Mononuclear cell (primary cell): ENCODE measurements at regions not wholly inside any gene's neighbourhood (a gene's known extent, or its start where the extent isn't known, plus 50 kb on each side); places are given as distances from the start of the nearest gene placed in this dataset.
"Not testable (repeated sequence)": the region's sequence is repeated elsewhere in the genome, so short reads cannot be mapped to it uniquely, and the experiment has no call there.

ENCODE experiments used
- H3K27me3 ChIP-seq: 2 replicates; pipeline ENCODE4 v1.6.0; 2011; ENCODE audit warnings: low read length, control low read depth; ENCODE audit not compliant: insufficient read depth
- H3K4me1 ChIP-seq: 2 replicates; pipeline ENCODE4 v1.5.1; 2011; ENCODE audit warnings: mild to moderate bottlenecking, low read length, control low read depth; ENCODE audit not compliant: insufficient read depth
- H3K4me3 ChIP-seq: 2 replicates; pipeline ENCODE4 v1.5.1; 2011; ENCODE audit warnings: mild to moderate bottlenecking, low read length, moderate library complexity
- H3K9me3 ChIP-seq: 2 replicates; pipeline ENCODE4 v1.5.1; 2011; ENCODE audit warnings: low read depth, mild to moderate bottlenecking, control low read depth, low read length

DNA sequence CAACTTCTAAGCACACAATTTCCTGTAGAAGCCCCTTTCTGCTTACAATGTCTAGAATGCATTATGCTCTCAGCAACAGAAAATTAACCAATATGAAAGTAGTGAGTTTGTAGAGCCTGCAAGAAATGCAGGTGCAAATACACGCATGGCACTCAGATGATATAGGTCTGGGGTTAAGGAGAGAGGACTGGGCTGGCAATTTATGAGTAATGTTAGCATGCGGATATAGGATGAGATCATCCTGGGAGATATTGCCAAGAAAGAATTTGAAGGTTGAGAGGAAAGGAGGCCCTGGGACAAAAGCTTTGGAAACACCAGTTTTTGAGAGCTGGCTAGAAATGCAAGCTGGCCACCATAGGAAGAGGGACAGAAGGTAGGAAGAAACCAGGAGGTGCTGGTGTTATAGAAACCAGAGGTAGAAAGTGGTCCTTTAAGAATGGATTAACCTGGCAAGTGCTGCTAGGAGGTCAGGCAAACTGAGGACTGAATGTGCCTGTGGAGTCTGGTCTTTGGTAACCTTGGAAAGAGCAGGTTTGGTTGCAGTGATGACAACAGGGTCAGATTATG, 183.2 kb upstream of the MYLIP start:
- no peak overlapping the region for H3K4me3 ChIP-seq
- H3K27me3 ChIP-seq, result no peaks in the 10 kb centered on the region
- no peaks in the 10 kb centered on the region for H3K4me1 ChIP-seq
- no peaks in the 10 kb centered on the region for H3K9me3 ChIP-seq

DNA sequence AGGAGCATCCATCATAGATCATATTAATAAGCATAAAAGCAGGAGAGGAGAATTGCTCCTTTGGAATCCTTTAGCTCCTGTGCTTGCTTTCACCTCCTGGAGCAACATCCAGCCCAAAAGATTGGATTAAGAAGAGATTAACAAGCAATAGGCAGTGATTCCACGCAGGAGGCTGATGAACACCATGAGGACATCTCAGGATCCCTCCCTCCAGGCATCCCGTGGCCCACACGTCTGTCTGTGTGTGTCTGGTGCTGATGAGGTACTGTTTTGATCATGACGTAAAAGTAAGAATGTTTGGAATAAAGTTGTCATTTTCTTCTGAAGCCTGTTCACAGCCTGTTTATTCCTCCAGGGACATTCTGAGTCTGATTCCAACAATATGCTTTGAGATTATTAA, 185.5 kb upstream of the MYLIP start:
- Histone ChIP-seq H3K4me3 (no peak overlapping the region), H3K9me3 (no peaks in the 10 kb centered on the region)

DNA sequence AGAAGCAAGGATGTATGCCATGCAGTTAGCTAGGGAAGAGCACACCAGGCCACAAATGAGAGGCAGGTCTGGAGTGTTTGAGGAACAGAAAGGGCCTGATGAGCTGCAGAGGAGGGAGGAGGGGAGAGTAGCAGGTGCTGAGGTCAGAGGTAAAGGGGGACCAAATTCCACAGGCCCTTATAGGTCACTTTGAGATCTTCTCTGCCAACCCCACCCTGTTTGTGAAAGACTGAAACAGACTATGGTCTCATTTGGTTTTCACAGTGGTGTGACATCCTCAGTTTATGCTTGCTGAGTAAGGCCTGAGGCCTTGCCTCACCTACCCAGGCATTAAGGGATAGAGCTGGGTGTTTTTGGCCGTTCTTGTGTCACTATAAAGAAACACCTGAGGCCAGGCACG, 187.7 kb upstream of the MYLIP start:
- H3K4me1 ChIP-seq, result peaks cover 8% of the 10 kb centered on the region
- H3K4me3 ChIP-seq, result no peak overlapping the region
- H3K9me3 ChIP-seq, result no peaks in the 10 kb centered on the region
- no peaks in the 10 kb centered on the region for H3K27me3 ChIP-seq

More for the DNA sequence above, 185.5 kb upstream of the MYLIP start:
- H3K27me3 ChIP-seq, result no peaks in the 10 kb centered on the region
- H3K4me1 ChIP-seq, result no peaks in the 10 kb centered on the region

GRCh38 chr6:15938107-15938506, 190.8 kb upstream of the MYLIP start:
- Histone ChIP-seq H3K4me1 (peaks cover 12% of the 10 kb centered on the region), H3K27me3 (no peaks in the 10 kb centered on the region), H3K4me3 (no peak overlapping the region), H3K9me3 (no peaks in the 10 kb centered on the region)

DNA sequence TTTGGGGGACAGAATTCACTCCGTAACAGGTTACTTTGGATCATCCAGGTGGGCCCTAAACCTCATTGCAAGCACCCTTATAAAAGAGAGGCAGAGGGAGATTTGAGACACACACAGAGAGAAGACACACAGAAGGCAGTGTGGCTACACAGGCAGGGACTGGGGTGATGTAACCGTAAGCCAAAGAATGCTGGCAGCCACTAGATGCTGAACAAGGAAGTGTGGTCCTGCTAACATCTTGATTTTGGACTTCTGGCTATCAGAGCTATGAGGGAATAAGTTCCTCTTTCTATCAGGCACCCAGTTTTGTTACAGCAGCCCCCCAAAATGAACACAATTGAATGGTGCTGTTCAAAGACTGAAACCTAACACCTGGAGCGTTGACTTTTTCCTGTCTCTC, 191.3 kb upstream of the MYLIP start:
- no peaks in the 10 kb centered on the region for H3K27me3 ChIP-seq
- no peak overlapping the region for H3K4me3 ChIP-seq
- H3K9me3 ChIP-seq, result no peaks in the 10 kb centered on the region
- peaks cover 12% of the 10 kb centered on the region for H3K4me1 ChIP-seq

DNA sequence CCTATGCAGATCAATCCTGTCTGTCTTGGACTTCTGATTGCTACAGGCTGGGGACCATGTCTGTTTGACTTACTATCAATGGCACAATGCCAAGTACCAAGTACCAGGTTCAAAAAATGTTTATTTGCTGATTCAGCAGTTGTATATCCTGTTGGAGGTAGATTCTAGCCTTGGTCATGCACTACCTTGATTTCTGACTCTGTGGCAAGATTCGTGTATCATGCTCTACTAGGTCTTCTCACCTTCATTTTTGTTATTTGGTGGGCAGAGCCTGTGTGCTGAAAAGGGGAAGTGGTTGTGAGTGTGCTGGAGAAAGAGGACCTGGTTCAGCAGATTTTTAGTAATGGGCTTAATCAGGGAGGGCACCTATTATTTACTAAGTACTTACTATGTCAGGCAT, 192.4 kb upstream of the MYLIP start:
- Histone ChIP-seq H3K4me1 (peaks cover 12% of the 10 kb centered on the region), H3K4me3 (no peak overlapping the region), H3K9me3 (no peaks in the 10 kb centered on the region), H3K27me3 (no peaks in the 10 kb centered on the region)

- no peaks in the 10 kb centered on the region for H3K27me3 ChIP-seq
- H3K9me3 ChIP-seq, result peaks cover 4% of the 10 kb centered on the region
- H3K4me1 ChIP-seq, result peaks cover 12% of the 10 kb centered on the region
- no peak overlapping the region for H3K4me3 ChIP-seq
Measured at GRCh38 chr6:15935661-15936060, 193.2 kb upstream of the MYLIP start.

DNA sequence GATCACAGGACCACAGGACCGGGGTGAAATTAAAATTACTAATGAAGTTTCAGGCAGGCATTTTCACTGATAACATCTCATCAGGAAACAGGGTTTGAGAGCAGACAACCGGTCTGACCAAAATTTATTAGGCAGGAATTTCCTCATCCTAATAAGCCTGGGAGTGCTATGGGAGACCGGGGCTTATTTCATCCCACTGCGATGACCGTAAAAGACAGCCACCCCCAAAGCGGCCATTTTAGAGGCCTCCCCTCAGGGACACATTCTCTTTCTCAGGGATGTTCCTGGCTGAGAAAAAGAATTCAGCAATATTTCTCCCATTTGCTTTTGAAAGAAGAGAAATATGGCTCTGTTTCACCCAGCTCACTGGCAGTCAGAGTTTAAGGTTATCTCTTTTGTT, 197.2 kb upstream of the MYLIP start:
- H3K4me1 ChIP-seq, result peaks cover 24% of the 10 kb centered on the region
- not testable (repeated sequence) for H3K27me3 ChIP-seq, H3K4me3 ChIP-seq, H3K9me3 ChIP-seq

- H3K4me3 ChIP-seq, result no peak overlapping the region
- peaks cover 9% of the 10 kb centered on the region for H3K9me3 ChIP-seq
- H3K4me1 ChIP-seq, result peaks cover 20% of the 10 kb centered on the region
- H3K27me3 ChIP-seq, result no peaks in the 10 kb centered on the region
Measured at GRCh38 chr6:15930207-15930606, 198.7 kb upstream of the MYLIP start.

- Histone ChIP-seq H3K4me3 (no peak overlapping the region), H3K9me3 (peaks cover 9% of the 10 kb centered on the region), H3K4me1 (peaks cover 20% of the 10 kb centered on the region), H3K27me3 (no peaks in the 10 kb centered on the region)
Measured at GRCh38 chr6:15929685-15930084, 199.2 kb upstream of the MYLIP start.

GRCh38 chr6:15927531-15928225, 201.2 kb upstream of the MYLIP start:
- Histone ChIP-seq H3K4me3 (no peak overlapping the region), H3K27me3 (no peaks in the 10 kb centered on the region), H3K4me1 (peaks cover 20% of the 10 kb centered on the region), H3K9me3 (peaks cover 9% of the 10 kb centered on the region)

DNA sequence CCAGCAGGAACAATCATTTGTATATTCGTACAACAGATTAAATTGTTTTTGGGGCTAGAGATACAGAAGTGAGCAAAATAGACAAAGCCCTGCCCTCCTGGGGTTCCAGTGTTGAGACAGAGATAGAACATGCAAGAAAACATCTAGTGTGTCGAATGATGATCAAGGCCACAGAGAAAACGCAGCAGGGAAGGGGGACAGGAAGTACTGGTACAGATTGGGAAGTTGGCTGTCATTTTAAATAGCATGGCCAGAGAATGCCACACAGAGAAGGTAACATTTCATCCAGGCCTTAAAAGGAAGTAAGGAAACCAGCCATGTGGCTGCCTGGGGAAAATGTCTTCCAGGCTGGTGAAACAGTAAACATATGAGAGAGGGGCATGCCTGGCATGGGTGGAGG, 202.6 kb upstream of the MYLIP start:
- H3K9me3 ChIP-seq, result peaks cover 9% of the 10 kb centered on the region
- no peaks in the 10 kb centered on the region for H3K27me3 ChIP-seq
- peaks cover 20% of the 10 kb centered on the region for H3K4me1 ChIP-seq
- H3K4me3 ChIP-seq, result no peak overlapping the region

- Histone ChIP-seq H3K4me3 (no peak overlapping the region), H3K27me3 (no peaks in the 10 kb centered on the region), H3K9me3 (no peaks in the 10 kb centered on the region)
Measured at GRCh38 chr6:15924893-15925292, 204.0 kb upstream of the MYLIP start.

DNA sequence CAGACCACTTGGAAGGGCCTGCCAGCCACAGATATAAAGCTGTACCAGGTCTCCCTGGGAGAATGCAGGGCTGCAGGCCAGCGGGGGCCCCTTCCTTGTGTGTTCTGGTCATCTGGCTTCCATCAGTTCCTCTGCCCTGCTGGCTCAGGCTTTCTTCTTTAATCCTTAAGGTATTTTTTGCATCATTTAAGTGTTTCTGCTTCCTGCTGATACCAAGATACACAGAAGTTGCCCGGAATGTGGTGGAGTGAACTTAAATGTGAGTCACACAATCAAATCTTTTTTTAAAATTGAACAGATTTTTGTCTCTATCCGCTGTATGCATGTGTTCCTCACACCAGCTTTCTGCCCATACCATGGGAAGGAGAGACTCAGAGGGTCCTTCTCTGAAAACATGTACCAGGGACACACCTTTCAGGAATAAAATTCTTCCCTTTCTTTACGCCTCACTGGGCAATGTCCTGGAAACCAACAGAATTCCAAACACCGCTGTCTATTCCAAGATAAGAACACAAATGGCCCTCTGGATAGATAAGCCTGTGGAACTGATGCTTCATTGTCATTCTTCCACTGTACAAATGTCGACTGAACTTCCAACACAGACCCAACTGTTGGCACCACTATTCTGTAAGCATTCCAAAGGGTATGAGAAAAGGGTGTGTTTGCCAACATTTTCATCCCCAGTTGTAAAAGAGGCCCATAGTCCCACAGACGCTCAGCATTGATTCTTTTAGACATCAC, 206.2 kb upstream of the MYLIP start:
- H3K27me3 ChIP-seq, result no peaks in the 10 kb centered on the region
- H3K9me3 ChIP-seq, result no peaks in the 10 kb centered on the region
- H3K4me1 ChIP-seq, result peaks cover 9% of the 10 kb centered on the region
- no peak overlapping the region for H3K4me3 ChIP-seq

More at GRCh38 chr6:15924893-15925292, 204.0 kb upstream of the MYLIP start:
- H3K4me1 ChIP-seq, result peaks cover 22% of the 10 kb centered on the region

DNA sequence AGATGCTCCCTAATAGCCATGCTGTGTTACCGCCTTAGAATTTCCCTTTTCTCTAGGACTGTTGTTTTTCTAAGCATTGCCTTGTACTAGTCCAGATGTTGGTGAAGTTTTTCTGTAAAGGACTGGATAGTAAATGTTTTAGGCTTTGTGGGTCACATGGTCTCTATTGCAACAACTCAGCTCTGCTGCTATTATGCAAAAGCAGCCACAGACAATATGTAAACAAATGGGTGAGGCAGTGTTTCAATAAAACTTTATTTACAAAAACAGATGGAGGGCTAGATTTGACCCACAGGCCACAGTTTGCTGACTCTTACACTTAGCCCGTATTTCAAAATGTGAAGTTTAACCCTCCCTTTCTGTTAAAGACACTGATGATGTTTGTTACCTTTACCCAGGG, 207.6 kb upstream of the MYLIP start:
- Histone ChIP-seq H3K4me3 (no peak overlapping the region), H3K27me3 (no peaks in the 10 kb centered on the region), H3K4me1 (peaks cover 4% of the 10 kb centered on the region), H3K9me3 (no peaks in the 10 kb centered on the region)
